GM21515 (cell line): ENCODE measurements at regions not wholly inside any gene's neighbourhood (a gene's known extent, or its start where the extent isn't known, plus 50 kb on each side); places are given as distances from the start of the nearest gene placed in this dataset.

ENCODE experiments used
- ATAC-seq: cut with Tn5 transposase; IDR thresholded peaks from one replicate; pipeline ENCODE4 v1.9.1; 2021; ENCODE audit not compliant: unreplicated experiment

GRCh38 chr4:180407275-180407885 lies 1835.8 kb upstream of the TENM3 start:
- no peak for ATAC-seq

DNA sequence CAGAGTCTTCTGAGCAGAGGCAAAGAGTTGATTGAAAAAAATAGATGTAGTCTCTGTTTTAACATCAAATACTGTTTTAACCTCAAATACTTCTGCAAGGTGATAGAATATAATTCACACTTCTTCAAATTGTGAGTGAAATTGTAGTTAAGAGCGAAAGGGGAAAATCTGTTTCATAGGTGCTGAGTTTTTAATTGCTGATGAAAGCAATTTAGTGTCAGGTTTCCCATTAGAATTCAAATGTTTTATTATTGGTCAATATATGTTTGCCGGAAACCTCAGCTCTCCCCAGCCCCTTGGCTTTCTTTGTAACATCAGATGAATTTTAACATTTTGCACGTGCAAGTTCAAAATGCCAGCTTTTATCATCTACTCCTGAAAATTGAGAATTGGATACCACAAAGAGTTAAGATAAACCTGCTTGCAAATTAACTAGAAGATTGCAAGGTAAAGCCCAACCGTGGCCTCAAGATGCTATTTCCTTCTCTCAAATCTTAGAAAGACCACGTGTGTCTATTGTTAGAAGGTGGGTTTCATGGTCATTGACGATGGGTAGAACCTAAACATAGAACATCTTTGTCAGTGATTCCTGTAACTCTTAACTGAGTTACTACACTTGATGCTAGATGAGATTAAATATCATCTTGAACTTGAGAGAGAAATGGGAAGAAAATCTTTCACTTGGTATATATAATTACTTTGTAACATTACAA lies 1824.2 kb upstream of the TENM3 start:
- ATAC-seq, result no peak

GRCh38 chr4:180422989-180423711 lies 1820.1 kb upstream of the TENM3 start:
- ATAC-seq, result no peak

- ATAC-seq, result no peak
Measured at GRCh38 chr4:180423712-180424057, 1819.5 kb upstream of the TENM3 start.

DNA sequence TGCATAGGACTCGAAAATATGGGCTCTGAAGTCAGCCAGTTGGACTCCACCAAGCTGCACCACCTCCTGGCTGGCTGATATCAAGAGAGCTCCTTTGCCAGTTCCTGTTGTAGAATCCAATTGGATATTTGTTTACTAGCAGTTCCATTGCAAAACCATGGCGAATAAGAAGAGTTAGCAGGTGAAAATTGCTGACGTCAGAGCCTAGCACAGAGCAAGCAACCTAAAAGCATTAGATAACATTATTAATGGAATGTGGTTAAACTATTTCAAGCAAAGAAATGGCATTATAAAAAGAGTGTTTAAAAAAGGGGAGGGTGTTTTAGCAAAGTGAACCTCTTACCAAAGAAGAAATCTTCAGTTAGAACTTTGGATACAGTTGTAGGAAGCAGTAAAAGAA lies 1816.3 kb upstream of the TENM3 start:
- ATAC-seq, result no peak

DNA sequence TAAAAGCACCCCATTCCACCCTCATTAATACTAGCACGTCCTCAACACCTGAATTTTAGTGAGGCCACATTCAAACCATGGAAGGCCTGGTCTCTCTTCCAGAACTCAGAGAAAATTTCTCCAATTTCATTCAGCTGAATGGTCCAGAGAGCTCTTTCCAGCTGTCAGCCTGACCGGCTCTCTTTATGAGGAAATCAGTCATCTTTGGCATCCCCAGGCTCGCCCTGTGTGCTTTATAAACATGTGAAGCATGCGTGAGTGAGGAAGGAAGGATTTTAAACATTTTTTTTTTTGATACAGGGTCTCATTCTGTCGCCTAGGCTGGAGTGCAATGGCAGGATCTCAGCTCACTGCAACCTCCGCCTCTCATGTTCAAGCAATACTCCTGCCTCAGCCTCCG lies 1812.9 kb upstream of the TENM3 start:
- ATAC-seq, result no peak

GRCh38 chr4:180434131-180434895 lies 1808.9 kb upstream of the TENM3 start:
- peak; percentile 84 for ATAC-seq

GRCh38 chr4:180436361-180436760 lies 1806.8 kb upstream of the TENM3 start:
- no peak for ATAC-seq

GRCh38 chr4:180437601-180438000 lies 1805.6 kb upstream of the TENM3 start:
- no peak for ATAC-seq

GRCh38 chr4:180448306-180448705 lies 1794.9 kb upstream of the TENM3 start:
- no peak for ATAC-seq

- ATAC-seq, result no peak
Measured at GRCh38 chr4:180449395-180449956, 1793.7 kb upstream of the TENM3 start.

DNA sequence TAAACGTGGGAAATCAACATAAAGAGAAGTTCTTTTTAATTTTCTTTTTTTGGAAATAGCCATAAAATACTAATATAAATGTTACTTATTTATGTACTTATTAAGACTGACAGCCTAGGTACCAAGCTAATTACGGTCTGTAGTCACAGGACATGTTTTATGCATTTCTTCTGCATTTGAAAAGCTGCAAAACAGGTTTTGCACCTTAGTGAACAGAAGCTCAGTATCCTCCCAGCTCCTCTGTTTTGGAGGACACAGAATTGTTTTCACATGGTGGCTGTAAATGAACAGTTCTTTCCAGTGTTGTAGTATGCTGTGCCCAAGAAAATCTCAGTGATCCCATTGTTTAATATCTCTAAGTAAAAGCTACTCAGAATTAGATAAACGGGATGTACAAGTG lies 1788.0 kb upstream of the TENM3 start:
- ATAC-seq, result no peak

- no peak for ATAC-seq
Measured at GRCh38 chr4:180456928-180457327, 1786.3 kb upstream of the TENM3 start.

GRCh38 chr4:180462116-180462515 lies 1781.1 kb upstream of the TENM3 start:
- no peak for ATAC-seq

GRCh38 chr4:180465364-180465763 lies 1777.8 kb upstream of the TENM3 start:
- no peak for ATAC-seq

GRCh38 chr4:180483036-180483435 lies 1760.2 kb upstream of the TENM3 start:
- no peak for ATAC-seq

- no peak for ATAC-seq
Measured at GRCh38 chr4:180485407-180485806, 1757.8 kb upstream of the TENM3 start.

DNA sequence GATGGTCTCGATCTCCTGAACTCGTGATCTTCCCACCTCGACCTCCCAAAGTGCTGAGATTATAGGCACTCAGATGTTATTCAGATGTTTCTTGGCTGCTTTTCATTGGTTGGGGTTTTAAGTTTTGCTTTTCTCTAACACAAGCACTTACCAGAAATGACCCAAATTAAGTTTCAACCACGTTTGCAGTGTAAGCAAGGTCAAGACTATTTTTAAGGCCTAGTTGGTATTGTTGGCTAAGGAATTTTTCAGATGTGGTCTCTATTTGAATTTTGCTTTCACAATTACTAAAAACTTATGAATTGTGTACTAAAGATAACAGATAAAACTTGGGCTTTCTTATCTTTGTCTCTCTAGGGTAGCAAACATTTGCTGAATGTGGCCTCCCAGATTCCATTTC lies 1756.9 kb upstream of the TENM3 start:
- no peak for ATAC-seq

DNA sequence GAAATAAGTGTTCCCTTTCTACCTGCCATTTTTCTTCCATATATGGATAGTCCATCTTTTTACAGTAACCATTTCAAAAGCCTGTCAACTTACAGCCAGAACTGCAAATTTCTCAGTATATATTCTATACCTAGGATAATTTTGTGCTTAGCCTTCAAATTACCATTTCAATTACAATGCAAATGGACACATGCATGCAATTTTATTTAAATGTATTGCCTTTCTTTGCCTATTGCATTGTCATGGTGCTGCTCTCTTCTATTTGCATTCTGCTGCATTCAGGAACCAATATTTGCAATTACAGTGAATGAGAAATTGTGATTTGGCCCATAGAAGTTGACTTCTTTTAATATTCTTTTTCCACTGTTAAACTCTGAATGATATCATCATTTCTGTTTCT lies 1753.4 kb upstream of the TENM3 start:
- ATAC-seq, result no peak

GRCh38 chr4:180491210-180491609 lies 1752.0 kb upstream of the TENM3 start:
- ATAC-seq, result no peak

DNA sequence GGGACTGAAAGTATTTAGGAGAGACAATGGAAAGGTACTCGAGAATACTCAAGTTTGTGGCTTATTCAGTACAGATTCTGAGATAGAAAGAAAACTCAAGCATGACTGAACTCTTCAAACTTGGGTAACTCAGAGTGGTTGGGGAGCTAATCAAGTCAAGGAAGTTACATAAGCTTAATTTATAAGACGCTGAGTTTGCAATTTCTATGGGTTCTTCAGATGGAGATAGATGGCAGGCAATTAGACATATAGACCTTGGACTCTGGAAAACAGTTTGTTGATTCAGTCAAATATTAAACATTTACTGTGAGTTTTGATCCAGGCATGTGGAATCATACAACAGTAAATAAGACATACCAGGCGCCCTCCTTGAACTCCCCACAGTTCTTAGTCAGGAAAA lies 1749.9 kb upstream of the TENM3 start:
- ATAC-seq, result no peak
